Activated CD8-positive, alpha-beta memory T cell treated with anti-CD3 and anti-CD28 coated beads for 36 hours (primary cell): ENCODE measurements at regions not wholly inside any gene's neighbourhood (a gene's known extent, or its start where the extent isn't known, plus 50 kb on each side); places are given as distances from the start of the nearest gene placed in this dataset.
"Not testable (repeated sequence)": the region's sequence is repeated elsewhere in the genome, so short reads cannot be mapped to it uniquely, and the experiment has no call there.

Source experiments
- CTCF ChIA-PET: fragments of 350-600 bp; sonication (Branson Sonifier 250); formaldehyde crosslinking; loops from one replicate; lab custom pipeline; 2021; ENCODE audit warnings: antibody characterized with exemption; lab: Charles Lee
- POLR2A ChIA-PET: fragments of 350-600 bp; sonication (Branson Sonifier 250); formaldehyde crosslinking; loops from one replicate; lab custom pipeline; 2021; ENCODE audit warnings: antibody characterized with exemption; lab: Charles Lee

DNA sequence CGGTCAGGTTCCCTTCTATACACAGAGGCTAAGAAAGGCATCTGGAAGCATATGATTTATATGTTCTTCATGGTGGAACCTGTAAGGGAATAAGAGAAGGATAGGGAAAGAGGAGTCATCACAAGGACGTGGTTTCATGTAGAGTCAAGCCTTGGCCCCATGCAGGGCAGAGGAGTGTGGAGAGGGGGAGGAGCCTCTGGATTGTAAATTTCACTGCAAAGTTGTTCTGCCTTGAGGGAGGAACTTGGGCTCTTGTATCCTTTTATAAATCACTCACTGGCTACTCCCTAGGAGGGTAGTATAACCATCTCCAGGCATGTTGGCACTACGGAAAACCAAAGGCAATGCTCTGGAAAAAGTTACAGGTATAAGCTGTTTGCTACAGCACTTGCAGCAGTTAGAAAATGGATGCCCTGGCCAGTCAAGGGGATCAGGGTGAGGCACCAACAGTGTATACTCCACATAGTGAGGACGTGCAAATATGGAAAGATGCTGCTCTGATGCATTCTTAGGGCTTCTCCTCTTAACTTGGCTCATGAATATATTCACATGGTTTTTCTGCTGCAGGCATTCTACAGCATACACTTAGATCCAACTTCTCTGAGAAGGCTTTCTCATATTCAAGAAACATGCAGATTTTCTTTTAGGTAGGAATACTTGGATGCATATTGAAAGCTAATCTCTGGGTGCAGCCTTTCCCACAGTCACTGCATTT, 60.3 kb upstream of the ZNF81 start:
- ChIA-PET CTCF (no interaction called here), POLR2A (no interaction called here)

DNA sequence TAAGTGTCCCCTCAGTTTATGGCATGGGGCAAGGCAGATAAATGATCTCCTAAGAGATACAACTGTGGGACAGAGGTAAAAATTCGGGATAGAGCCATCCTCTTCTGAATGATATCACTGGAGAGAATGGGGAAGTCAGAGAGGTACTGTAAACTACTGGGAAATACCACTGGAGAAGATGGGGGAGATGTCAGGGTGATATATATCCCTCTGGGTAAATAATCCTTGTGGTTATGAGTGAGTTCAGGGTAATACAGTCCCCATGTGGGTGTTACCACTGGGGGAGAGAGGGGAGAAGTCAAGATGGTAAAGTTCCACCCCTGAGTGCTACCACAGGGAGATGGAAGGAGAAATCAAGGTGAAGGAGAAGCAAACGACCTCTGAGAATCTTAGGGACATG, 63.9 kb upstream of the ZNF81 start:
- CTCF ChIA-PET = no interaction called here
- POLR2A ChIA-PET = no interaction called here

DNA sequence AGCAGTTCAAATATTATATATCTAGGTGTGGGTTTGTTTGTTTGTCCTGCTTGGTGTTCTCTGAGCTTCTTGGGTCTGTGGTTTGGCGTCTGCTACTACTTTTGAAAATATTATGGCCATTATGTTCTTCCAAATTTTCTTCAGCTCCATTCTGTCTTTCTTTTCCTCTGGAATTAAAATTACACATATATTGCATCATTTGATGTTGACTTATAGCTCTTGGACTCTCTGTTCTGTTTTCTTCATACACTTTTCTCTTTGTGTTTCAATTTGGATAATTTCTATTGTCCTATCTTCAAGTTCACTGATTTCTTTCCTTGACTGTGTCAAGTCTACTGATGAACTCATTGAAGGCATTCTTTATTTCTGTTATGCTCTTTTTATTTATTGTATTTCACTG, 65.2 kb upstream of the ZNF81 start:
- ChIA-PET CTCF (no interaction called here), POLR2A (no interaction called here)

DNA sequence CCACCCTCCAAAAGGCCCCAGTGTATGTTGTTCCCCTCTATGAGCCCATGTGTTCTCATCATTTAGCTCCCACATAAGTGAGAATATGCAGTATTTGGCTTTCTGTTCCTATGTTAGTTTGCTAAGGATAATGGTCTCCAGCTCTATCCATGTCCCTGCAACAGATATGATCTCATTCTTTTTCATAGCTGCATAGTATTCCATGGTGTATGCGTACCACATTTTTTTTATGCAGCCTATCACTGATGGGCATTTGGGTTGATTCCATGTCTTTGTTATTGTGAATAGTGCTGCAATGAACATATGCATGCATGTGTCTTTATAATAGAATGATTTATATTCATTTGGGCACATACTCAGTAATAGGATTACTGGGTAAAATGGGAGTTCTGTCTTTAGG, 73.9 kb upstream of the ZNF81 start:
- POLR2A ChIA-PET, CTCF ChIA-PET: not testable (repeated sequence)

DNA sequence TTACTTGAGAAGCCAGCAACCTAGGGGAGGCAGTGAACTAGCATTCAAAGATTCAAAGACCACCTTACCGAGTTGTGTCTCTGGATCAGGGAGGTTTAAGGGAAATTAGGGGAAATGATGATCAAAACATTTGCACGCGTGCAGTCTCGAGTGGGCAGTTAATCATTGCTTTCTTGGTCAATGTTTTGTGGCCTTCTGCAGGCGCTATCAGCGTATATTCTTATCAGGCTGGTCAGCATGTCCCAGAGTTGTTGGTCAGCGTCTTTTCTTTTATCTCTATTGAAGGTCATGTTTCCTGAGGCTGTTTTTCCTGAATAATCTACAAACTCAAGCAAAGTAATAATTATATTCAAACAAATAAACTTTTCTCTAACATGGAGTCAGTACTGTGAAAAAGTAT, 84.0 kb upstream of the ZNF81 start:
- CTCF ChIA-PET = no interaction called here
- POLR2A ChIA-PET = no interaction called here

DNA sequence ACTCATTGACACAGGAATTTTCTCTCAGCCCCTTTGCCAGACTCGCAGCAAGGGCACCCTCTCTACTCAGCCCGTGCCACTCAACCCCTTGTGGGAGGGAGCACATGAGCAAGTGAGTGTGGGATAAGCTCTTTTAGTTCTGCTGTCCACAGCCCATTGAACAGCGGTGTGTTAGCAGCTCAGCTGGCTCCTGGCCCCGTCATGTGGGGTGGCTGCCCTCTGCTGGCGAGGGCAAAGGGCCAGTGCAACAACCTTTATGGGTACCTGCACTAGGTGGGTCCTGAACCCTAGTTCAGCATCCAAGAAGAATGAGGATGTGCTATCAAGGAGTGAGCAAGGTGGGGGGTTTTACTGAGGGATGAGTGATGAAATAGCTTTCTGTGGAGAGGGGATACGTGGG, 85.0 kb upstream of the ZNF81 start:
- POLR2A ChIA-PET = no interaction called here
- CTCF ChIA-PET = interaction anchor here (0.5 to 1.0 kb wide), 2 partner anchors 97 to 254 kb away, joined by 3 read pairs; no protein-coding TSS in a partner anchor

DNA sequence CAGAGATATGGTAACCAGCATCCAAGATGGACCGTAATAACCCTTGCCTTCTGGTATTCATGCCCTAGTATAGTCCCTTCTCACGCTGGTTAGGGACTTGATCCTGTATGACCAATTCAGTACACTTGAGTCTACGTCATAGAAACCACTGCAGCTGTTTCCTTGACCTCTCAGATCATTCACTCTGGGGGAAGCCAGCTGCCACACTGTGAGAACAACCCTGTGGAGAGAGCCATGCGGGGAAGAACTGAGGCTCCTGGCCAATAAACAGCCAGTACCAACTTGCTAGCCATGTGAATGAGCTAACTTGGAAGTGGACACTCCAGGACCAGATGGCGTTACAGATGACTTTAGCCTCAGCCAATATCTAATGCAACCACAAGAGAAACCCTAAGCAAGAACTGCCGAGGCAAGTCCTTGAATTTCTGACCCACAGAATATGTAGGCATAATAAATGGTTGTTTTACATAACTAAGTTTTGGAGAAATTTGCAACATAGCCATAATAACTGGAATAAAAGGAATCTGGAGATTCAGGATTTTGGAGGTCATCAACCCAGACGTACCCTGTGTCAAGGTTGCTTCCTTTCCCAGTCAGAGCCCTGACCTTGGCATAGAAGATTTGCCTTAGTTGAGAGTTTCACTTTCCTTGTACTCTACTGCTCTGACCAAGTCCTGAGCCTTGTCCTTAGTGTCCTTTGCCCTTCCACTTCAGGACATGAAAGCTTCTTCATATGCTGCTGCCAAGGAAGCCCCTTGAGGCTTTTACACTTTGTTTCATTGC, 87.3 kb upstream of the ZNF81 start:
- ChIA-PET POLR2A (no interaction called here), CTCF (no interaction called here)

DNA sequence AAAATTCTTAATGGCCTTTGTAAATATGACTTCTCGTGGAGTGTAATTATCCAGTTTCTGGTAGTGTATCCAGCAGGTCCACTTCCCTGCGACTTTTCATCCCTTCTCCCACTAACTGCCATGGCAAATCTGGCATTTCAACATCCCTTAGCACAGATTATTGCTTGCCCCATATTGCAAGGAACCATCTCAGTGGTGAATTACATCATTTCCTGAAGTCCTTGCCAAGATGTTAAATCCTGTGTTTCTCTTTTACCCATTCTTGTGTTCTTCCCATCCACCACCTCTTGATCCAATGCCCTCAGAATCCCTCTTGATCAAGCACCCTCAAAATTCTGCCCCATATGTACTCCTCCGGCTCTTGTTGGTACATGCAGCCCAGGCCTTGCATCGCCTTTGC, 88.1 kb upstream of the ZNF81 start:
- POLR2A ChIA-PET = no interaction called here

DNA sequence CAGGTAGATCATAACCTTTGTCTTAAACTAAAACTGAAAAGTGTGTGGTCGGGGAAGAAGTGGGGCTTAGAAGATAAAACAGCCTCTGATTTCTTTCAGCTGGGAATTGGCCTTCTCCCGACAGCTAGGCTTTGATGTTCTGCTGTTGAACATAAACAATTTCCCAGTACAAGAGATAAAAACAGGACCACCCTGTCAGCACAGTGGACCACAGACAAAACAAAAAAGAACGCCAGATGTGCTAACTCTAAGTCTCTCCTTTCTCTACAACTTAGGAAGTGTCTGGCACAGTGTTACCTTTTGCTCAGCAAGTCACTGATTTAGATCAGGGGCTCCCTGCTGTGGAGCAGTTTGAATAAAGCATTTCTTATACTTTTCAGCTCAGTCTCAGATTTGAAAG, 87.5 kb upstream of the UXT start:
- ChIA-PET POLR2A (no interaction called here), CTCF (no interaction called here)

More for the DNA sequence above, 88.1 kb upstream of the ZNF81 start:
- CTCF ChIA-PET = no interaction called here

DNA sequence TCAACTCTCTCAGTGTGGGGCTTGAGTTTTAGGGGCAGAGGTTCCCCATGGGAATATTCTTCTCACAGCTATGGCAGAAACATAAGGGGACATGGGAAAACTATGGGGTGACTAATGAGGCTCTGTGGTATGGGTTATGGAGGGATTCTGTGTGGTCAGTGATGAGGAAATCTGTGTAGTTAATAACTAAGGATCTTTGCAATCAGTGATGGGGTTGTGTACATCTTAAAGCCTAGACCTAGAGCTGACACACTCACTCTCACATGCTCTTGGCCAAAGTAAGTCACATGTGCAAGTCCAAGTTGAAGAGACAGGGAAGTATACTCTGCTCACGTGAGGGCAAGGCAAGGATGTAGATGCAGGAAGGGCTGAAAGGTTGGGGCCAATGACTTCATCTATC, 86.4 kb upstream of the UXT start:
- POLR2A ChIA-PET = no interaction called here
- CTCF ChIA-PET = interaction anchor here (0.6 kb wide), 1 partner anchor 95 kb away, joined by 3 read pairs; no protein-coding TSS in a partner anchor

DNA sequence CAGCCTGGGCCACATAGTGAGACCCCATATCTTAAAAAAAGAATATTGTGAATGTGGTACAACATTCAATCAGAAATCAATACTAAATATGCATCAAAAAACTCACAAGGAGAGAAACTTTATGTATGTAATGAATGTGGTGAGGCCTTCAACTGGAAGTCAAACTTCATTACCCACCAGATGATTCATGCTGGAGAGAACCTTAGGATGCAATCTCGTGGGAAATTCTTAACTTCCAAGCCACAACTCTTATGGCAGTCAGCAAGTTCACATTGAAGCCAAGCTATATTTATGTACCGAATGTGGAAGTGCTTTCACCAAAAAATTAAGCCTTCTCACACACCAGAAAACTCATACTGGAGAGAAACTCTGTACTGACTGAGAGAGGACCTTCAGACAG, 84.5 kb upstream of the UXT start:
- CTCF ChIA-PET = no interaction called here
- POLR2A ChIA-PET = no interaction called here

DNA sequence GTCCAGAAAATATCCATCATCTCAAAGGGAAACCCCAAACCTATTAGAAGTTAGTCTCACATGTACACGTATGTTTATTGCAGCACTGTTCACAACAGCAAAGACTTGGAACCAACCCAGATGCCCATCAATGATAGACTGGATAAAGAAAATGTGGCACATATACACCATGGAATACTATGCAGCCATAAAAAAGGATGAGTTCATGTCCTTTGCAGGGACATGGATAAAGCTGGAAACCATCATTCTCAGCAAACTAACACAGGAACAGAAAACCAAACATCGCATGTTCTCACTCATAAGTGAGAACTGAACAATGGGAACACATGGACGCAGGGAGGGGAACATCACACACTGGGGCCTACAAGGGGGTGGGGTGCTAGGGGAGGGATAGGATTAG, 79.9 kb upstream of the UXT start:
- POLR2A ChIA-PET, CTCF ChIA-PET: not testable (repeated sequence)

DNA sequence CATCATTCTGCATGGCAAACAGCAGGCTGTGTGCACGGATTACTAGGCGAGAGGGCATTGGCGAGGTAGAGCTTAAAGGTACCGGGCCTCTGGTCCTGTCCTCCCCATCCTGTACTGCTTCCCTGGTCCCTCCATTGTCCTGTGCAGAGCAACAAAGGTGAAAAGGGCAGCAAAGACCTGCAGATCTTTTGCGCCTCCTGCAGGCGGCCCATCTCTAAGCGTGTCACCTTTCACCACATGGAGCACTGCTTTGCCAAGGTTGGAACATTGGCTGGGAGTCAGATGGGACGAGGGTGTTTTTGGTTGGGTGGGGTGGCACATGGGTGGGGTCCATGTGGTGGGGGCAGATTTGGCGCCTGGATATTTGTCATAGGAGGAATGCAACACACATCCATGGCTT, 64.7 kb upstream of the UXT start:
- POLR2A ChIA-PET = no interaction called here
- CTCF ChIA-PET = no interaction called here

DNA sequence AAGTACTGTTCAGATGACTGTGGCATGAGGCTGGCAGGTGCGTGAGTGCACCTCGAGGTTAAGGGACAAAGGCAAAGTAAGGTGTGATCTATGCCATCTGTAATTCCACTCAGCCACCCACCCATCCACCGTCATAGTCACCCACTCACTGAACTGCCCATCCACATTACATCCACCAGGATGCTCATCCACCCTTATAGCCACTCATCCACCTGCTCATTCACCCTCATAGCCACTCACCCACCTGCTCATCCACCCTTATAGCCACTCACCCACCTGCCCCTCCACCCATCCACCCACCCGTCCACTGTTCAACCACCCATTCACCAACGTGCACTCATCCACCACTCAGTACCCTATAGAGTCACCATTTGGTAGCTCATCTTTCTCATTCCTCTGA, 64.1 kb upstream of the UXT start:
- ChIA-PET CTCF (no interaction called here), POLR2A (no interaction called here)

DNA sequence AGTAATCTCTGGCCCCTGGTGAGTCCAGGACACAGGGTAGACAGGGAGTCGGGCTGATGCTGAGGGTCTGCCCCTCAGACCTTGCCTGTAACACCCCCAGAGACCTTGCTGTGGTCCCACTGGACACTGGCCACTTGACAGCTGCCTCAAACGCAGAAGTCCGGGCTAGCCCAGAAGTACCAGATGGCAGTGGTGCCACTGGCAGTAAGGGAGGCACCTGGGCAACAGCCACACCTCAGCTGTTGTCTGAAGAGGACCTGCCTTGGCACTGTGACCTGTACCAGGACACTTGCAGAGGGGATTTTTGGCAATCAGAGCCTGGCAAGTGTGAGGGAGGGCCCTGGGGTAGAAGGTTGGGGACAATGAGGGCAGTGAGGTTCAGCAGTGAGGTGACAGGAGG, 63.3 kb upstream of the UXT start:
- ChIA-PET POLR2A (no interaction called here), CTCF (no interaction called here)

DNA sequence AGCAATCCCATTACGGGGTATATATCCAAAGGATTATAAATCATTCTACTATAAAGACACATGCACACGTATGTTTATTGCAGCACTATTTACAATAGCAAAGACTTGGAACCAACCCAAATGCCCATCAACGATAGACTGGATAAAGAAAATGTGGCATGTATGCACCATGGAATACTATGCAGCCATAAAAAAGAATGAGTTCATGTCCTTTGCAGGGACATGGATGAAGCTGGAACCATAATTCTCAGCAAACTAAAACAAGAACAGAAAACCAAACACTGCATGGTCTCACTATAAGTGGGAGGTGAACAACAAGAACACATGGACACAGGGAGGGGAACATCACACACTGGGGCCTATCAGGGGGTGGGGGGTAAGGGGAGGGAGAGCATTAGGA, 56.1 kb upstream of the UXT start:
- POLR2A ChIA-PET, CTCF ChIA-PET: not testable (repeated sequence)

DNA sequence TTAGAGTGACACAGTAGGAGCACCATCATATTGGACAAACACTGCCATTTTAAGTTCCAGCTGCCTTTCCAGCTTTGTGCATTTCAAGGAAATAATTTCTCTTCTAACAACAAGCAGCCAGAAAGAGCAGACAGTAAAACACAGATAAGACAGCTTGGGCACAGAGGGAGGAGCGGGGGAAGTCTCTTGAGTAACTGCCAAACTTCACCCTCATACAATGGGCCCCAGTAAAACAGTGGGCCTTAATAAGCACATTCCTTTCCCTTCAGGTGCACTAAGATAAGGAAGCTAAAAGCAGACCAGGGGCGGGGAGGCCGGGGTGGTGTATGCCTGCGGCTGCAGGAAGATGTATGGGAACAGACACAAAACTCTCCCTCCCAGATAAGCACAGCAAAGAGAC, 53.7 kb upstream of the UXT start:
- CTCF ChIA-PET = not testable (repeated sequence)

DNA sequence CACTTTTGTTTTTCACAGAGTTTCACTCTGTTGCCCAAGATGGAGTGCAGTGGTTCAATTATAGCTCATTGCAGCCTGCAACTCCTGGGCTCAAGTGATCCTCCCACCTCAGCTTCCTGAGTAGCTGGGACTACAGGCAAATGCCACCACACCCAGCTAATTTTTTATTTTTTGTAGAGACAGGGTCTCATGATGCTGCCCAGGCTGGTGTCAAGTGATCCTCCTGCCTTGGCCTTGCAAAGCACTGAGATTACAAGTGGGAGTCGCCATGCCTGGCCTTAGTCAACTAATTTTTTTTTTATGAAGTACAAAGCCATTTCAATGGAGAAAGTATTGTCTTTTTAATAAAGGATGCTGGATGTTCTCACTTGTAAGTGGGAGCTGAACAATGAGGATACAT, 51.3 kb upstream of the UXT start:
- POLR2A ChIA-PET = no interaction called here
- CTCF ChIA-PET = no interaction called here

More for the DNA sequence above, 53.7 kb upstream of the UXT start:
- POLR2A ChIA-PET = not testable (repeated sequence)
